ENCODE measurements at regions not wholly inside any gene's neighbourhood (a gene's known extent, or its start where the extent isn't known, plus 50 kb on each side); places are given as distances from the start of the nearest gene placed in this dataset.

- TF ChIP-seq CTCF (conservative IDR thresholded peaks at IDR 0.05; ENCODE audit: low read length) = no peak
- TF ChIP-seq EZH2phosphoT487 (IDR thresholded peaks at IDR 0.05; ENCODE audit: borderline replicate concordance) = no peak
Measured at GRCh38 chr4:132662456-132662855, 486.6 kb upstream of the PCDH10 start.

Data from Loucy (cell line).